A172 (cell line): ENCODE measurements at regions not wholly inside any gene's neighbourhood (a gene's known extent, or its start where the extent isn't known, plus 50 kb on each side); places are given as distances from the start of the nearest gene placed in this dataset.

Experiments used
- DNase-seq: peaks from one replicate; pipeline ENCODE4 v3.0.0-alpha.2; 2015; ENCODE audit warnings: low spot score

DNA sequence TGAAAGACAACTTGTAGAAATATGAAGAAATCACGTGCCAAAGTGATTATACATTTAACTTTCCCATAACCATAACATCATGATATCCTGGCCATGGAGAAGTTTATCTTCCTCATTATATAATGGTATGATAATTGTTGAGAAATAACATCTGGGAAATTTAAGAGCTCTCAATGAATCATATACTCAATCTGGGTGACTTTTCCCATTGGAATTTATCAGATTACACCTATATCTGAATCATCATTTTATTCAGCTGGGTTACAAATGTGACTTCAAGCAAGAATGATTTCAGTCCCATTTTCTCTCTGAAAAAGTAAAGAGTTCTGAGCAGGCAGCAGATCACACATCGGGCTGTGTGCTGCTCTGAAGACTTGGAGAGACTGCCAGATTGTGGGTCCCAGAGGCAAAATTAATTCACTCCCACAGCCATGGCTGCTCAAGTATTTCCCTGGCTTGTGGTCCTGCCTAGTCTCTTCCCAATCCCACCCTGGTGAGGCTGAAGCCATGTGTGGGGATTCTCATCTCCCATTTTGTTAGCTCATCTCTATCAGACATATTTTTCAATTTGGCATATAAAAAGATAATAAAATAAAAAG, 278.0 kb downstream of the MRPL39 start:
- peak; percentile 98 for DNase-seq

DNA sequence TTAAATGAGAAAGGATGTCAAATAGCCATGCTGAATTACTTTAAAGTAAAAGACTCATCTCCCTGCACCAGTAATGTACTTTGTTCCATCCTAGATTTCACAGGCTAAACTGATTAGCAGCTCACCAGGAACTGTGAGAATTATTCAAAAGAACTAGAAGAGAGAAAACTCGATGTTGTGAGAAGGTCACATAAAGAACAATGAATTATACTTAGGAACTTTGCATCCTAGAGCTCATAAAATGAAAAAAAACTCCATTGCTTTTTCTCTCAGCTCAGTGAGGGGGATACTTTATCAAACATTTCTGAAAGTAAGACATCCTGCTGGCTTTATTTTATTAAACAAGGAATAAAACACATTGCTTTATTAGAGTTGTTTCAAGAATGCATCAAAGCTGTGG, 278.5 kb downstream of the MRPL39 start:
- DNase-seq = no peak

DNA sequence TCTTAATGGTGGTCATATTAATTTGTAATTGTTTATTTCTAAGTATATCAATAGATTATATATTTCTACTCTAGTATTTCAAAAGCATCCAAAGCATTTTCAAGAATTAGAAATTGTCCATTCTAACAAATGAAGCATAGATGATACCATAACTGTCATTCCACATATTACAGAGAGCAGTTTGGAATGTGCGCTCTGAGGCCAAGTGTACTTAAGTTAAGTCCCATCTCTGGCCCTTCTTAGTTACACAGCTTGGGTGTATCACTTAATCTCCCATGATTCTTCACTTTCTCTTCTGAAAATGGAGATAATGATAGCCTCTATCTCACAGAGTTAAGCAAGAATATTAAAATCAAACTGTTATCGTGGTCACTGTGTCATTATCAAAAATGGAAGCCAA, 281.1 kb downstream of the MRPL39 start:
- DNase-seq = peak; percentile 70

DNA sequence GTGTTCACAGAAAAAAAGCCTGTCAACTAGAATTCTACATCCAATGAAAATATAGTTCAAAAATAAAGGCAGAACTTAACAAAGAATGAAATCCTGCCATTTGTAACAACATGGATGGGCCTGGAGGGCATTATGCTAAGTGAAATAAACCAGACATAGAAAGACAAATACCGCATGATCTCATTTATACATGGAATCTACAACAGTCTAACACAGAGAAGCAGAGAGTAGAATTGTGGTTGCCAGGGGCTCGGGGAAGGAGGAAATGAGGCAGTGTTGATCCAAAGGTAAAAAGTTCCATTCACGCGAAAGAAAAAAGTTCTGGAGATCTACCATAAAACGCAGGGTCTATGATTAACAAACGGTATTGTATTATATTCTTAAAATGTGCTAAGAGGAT, 282.6 kb downstream of the MRPL39 start:
- no peak for DNase-seq

DNA sequence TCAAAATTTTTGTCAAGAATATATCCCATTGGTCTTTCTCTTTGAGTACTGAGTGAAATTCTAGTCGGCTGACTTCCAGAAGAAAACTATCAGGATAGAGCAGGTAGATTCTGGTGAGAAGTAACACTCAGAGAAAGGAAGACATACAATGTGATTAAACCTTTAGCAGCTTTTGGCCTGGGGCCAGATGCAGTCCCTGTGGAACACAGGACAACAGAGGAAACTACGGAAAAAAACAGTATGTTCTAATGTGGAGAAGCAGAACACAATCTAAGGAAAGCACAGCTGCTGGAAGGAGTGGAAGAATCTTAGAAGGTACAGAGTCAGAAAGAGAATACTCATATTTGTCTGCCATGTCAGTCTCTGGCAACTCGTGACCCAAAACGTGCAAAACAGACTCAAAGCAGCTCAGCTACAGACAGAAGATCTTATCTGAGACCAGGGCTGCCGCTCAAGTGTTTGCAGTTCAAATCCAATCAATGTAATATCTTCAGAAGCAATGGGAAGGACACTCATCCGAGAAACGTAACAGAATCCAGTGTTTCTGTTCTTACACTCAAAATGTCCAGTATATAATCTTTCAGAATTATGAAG, 283.8 kb downstream of the MRPL39 start:
- no peak for DNase-seq

DNA sequence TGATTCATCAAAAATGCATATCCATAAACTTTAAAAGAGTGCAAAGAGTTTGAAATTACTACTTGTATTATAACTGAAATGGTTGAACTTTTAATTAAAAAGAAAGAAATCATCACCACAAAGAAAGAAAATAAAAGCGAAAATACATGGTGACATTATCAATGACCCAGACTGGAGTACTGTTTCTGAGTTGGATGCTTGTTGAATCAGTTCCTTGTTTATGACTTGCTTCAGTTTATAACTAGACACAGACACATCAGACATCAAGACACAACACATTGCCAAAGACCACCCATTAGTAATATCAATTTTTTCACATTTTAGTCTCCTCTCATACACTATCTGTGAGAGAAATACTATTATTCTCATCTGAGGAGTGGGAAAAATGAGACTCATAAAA, 293.0 kb downstream of the MRPL39 start:
- no peak for DNase-seq

DNA sequence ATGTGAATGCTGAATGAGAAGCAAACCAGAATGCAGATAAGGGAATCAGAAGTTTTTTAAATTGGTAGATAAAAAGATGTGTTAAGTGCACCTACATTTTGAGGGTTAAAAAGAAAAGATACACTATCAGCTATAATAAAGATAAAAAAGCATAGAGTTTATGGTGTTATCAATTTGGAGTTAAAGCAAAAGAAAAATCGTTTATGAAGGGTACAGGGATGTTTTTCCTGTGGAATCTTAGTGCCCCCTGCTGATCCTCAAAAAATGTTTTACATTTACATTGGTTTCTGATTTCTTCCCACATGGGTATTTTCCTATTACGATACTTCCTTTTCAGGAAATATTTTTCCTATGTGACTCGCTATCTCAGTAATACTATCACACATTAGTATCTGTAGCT, 293.5 kb downstream of the MRPL39 start:
- peak; percentile 72 for DNase-seq

DNA sequence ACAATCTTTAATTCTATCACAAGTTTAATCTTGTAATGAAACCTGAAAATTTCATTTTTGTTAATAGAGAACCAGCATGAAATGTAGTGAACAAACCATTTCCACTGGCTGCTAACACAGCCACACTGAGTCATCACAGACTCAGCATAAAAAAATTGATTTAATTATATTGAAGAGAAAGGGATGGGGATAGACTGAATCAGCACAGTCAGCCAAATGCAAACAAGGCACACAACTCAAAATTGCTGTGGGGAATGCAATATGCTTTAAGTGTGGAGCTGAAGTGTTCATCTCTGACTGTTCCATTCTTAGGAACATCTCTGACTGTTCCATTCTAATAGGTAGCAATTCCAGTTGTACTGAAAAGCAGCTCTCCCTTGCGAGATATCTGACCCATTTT, 299.8 kb downstream of the MRPL39 start:
- peak; percentile 60 for DNase-seq

DNA sequence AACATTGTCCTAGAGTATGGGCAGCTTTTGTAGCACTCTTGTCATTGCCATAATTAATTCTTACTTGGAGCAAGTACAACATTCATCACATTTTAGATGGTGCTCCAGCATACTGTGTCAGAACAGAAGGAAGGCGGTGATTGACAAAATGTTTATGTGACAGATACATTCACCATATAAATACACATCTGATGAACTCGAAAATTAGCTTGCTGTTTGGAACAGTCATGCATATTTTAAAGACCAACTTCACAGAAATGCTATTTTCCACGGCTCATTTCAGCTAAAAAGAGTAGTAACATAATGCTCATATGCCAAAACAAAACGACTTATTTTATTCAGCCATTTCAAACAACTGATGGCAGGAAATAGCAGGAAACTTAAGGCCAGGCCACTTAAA, 302.7 kb downstream of the MRPL39 start:
- DNase-seq = no peak

DNA sequence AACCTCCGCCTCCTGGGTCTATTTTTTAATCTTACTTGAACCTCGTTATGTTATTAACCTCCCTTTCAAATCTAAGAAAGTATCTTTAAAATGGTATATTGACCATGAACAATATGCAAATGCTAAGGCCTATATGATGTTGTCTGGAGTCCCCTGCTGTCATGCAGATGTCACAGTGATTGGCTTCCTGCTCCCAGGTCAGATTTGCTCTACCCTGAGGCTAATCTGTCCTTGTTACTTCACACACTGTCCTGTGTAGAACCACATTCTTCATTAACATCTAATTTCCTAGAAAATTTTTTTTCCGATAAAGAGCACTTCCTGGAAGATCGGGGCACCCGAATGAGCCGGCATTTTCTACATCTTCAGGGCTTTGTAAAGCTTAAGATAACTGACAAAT, 306.6 kb downstream of the MRPL39 start:
- DNase-seq = no peak

DNA sequence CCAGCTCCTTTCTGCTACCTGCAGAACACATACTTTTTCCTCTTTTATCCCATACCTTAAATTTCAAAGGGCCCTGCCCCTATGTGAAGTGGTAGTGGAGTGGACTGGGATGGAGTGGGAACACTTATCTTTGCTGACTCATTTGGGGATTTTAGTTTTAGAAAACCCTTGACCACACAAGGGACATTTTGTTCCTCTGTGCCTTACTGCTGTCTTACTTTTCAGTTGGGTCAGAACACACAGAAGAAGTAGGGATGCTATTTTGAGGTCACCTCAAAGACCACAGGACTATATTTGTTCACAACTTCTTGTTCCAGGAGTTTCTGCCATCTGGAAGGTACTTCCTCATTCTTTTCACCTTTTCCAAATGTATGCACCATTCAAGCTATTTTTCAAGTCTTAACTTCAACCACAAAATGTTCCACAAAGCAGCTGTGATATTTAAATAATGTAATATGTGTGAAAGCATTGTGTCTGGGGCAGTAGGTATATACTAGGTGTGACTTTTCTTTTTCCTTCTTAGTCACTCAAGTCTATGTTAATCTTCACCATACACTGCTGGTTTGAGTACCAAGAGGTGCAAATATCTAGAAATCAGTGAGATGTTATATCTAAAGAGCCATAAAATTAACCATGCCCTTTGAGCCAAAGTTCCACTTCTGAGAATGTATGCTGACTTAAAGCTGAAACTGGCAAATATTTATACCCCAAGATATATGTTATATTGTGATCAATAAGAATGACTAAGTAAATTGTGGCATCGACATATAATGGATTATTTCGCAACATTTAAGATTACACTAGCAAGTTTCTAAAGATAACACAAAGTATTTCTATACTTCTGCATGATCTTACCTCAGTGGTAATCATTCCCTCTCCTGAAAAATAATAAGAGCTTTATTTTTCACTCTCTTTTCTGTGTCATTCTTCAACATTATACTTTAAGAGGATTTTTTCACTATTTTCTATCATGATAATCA, 308.5 kb downstream of the MRPL39 start:
- DNase-seq = no peak

DNA sequence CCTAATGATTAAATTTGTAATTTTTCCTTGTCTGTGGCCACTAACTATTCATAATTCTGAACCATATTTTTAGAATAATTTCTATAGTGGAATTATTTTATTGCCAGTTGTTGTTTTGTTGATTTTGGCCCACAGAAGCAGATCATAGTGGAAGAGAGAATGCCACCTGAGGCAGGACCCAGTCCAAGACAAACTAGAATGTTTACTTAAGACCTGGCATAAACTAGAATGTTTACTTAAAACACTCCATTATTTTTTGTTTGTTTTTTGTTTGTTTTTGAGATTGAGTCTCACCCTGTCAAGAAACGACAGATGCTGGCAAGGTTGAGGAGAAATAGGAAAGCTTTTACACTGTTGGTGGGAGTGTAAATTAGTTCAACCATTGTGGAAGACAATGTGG, 310.2 kb downstream of the MRPL39 start:
- DNase-seq = no peak

DNA sequence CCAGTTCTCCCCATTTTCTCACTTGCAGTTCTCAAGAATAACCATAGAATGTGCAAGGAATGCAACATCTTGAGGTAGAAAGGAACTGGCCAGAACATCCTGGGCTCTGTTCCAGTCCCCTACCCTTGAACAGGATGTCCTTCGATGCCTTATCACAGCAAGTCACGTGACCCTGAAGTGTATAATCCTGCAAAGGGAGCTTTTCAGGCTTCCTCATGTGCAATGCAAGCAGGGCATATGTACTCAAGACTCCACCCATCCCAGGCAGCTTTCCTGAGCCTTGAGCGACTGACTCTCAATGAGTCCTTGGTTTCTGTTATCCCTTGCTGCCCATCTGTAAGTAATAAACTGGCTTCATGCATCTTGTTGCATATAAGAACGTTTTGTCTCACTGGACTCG, 311.0 kb downstream of the MRPL39 start:
- DNase-seq = peak; percentile 35

DNA sequence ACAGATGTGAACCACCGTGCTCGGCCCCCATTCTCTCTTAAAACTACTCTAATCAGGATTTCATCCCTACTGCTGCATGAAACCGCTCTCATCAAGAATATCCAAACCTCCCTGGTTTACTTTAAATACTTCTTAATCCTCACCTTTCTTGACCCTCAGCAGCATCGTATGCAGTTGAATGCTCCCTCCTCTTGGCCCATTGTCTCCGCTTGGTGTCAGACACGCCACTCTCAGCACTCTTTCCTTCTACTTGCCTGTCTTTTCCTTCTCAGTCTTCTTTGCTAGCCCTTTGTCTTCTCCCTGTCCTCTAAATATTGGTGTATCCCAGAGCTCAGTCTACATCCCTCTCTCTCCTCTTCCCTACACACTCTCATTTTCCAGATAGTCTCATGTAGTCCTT, 314.9 kb downstream of the MRPL39 start:
- DNase-seq = no peak

DNA sequence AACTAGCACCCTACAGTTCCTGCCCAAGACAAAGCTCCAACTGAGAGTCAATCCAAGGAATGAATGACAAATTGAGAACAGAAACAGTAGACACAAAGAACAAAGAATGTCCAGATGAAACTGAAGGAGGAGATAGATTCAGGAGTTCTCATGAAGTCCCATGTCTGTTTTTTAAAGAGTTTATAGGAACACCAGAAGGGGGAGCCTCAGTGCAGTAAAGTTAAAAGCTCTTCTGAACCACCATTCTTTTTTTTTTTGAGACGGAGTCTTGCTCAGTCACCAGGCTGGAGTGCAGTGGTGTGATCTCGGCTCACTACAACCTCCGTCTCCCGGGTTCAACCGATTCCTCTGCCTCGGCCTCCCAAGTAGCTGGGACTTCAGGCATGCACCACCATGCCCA, 323.6 kb downstream of the MRPL39 start:
- DNase-seq = peak; percentile 83

DNA sequence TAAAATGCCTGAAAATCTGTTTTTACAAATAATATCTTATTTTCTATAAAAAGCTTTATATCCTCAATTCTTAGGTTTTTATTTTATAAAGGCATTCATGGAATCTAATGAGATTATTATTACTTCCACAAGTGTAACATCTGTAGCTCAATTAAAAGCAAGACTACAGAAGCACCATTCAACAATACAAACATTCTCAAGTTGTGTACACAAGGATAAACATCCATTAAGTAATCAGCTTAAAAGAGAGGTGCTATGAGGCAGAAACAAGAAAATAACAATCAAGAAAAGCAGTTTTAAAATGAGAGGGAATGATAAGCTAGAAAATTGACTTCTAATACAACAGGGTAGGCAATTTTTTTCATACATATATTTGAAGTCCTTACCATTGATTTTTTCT, 326.1 kb downstream of the MRPL39 start:
- no peak for DNase-seq

DNA sequence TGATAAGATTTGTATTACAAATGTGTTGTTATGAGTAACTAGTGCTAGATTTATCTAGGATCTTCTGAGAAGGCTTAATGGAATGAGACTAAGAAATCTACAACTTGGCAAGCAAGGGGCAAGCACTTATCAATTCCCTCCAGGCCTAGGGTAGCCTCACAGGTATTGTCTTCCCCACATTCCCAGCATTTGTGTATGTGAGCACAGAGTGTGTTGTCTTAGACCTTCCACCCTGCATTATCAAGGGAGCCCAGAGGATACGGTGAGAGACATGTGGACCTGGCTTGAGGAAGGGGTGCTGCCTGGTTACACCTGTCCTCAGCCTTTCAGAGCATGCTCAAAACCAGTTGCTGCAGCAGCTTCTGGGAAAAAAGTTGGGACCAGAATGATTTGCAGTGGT, 327.2 kb downstream of the MRPL39 start:
- no peak for DNase-seq

DNA sequence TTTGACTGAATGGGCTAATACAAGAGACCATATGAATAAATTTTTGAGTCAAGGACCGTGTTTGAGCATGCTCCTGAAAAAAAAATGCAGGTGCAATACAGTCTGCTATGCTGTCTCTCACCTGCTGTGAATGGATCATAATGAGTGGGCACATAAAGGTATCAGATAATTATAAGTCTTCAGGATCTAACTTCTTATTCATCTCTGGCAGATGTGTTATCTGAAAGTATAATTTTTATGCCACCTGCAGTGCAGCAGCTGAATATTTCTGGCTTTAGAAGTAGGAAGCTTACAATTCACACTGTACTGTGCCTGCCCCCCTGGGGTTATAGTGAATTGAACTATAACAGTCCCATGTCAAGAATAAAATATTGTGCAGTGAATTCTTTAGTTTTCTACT, 333.3 kb downstream of the MRPL39 start:
- no peak for DNase-seq

DNA sequence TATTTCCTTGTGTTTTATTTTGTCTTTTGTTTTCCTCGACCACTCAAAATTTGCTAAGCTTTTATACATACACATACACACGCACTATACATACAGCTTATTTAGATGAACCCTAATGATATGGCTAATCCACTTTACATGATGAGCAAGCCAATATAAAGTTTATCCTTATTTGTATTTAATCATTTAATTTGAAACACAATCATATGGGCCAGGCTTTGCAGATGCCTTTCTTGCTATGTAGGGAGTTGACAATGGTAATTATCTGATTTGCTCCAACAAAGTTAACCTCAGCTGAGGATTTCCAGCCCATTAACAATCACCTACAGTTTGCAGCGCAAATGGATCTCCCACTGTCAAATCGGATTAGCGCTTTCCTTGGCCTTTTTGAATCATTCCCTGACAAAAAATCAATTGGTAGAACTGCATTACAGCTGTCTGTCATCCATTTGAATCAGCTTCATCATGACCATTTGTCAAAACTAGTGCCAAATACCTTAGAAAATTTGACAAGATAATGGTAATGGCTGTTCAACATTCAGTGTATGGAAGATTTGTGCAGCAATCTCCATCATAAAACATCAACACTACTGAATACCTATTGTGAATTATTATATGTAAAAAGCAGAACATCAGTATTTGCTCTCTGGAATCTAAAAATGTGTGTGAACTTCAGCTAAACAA, 352.6 kb downstream of the MRPL39 start:
- no peak for DNase-seq

DNA sequence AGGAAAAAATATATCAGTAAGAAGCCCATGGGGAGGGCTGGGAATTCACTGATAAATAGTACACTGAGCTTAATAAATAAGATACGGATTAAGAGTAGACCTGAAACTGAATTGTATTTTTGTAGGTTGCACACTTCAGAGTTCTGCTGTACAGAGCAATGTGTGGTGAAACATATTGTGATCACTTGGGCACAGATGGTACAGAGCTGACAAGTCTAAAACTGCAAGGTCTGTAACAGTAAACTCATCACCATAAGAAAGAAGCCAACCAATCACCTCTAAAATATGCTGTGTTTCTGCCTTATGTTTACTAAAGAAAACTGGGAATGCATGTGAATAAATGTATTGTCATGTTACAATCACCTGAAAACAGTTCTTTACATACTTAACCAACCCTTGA, 360.7 kb downstream of the MRPL39 start:
- no peak for DNase-seq

DNA sequence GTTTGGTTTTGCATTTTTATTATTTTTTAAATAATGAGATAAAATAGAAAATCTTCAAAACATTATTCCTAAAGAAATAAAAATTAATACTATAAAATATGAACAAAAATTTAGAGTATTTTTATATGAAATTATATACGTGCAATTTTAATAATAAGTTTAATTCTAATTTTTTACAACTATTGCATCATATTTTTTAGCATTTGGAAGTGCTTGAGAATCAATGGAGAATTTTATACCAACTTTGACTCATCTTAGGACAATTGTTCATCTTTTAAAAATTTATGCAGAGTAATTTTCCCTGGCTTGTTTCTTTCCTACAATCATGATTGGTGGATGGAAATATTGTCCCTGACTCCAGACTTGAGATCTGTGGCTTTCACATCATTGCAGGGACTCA, 362.5 kb downstream of the MRPL39 start:
- no peak for DNase-seq

DNA sequence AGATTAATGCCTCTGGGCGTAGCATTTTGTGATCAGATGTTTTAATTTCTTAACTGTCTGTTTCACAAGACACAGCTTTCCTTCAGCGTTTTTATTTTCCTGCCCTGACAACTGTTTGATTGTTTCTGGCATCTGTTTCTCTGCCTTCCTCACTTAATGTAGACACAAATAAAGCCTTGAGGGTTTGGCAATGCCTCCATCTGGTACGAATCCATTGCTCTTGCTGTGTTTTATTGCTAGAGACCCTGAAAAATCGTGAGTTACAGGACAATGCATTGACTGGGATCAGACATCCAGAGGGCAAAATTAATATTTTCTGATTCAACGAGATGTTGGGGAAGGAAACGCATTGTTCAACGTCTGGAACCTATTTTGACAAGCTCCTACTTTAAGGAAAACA, 363.5 kb downstream of the MRPL39 start:
- no peak for DNase-seq
